ENCODE measurements at regions not wholly inside any gene's neighbourhood (a gene's known extent, or its start where the extent isn't known, plus 50 kb on each side); places are given as distances from the start of the nearest gene placed in this dataset.
"Not testable (repeated sequence)": the region's sequence is repeated elsewhere in the genome, so short reads cannot be mapped to it uniquely, and the experiment has no call there.

- no peaks in the 10 kb centered on the region for H3K27me3 ChIP-seq (ENCODE audit: control insufficient read depth, insufficient read depth, low read length)
- no peak overlapping the region for H3K4me3 ChIP-seq (ENCODE audit: low read length)
- no peaks in the 10 kb centered on the region for H3K9me3 ChIP-seq (ENCODE audit: control insufficient read depth, low read depth, low read length)
- peaks cover 4% of the 10 kb centered on the region for H3K4me1 ChIP-seq (ENCODE audit: control insufficient read depth, low read depth, low read length)
- H3K36me3 ChIP-seq (ENCODE audit: control insufficient read depth, low read depth, low read length): no peaks in the 10 kb centered on the region
- no peak overlapping the region for H3K9ac ChIP-seq (ENCODE audit: low read length)
- H3K27ac ChIP-seq (ENCODE audit: low read length): no peak overlapping the region
Observed at GRCh38 chr2:142794850-142795249, 82.6 kb upstream of the KYNU start.

DNA sequence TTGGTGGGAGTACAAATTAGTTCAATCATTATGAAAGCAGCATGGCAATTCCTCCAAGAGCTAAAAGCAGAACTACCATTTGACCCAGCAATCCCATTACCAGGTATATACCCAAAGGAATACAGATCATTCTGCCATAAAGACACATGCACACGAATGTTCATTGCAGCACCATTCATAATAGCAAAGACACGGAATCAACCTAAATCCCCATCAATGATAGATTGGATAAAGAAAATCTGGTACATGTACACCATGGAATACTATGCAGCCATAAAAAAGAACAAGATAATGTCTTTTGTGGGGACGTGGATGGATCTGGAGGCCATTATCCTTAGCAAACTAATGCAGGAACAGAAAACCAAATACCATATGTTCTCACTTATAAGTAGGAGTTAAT lies 85.1 kb upstream of the KYNU start:
- not testable (repeated sequence) for H3K36me3 ChIP-seq (ENCODE audit: control insufficient read depth, low read depth, low read length); H3K9ac ChIP-seq (ENCODE audit: low read length); H3K9me3 ChIP-seq (ENCODE audit: control insufficient read depth, low read depth, low read length); H3K27me3 ChIP-seq (ENCODE audit: control insufficient read depth, insufficient read depth, low read length); H3K4me1 ChIP-seq (ENCODE audit: control insufficient read depth, low read depth, low read length); H3K4me3 ChIP-seq (ENCODE audit: low read length); H3K27ac ChIP-seq (ENCODE audit: low read length)

GRCh38 chr2:142791335-142791734 lies 86.1 kb upstream of the KYNU start:
- Histone ChIP-seq H3K27me3 (ENCODE audit: control insufficient read depth, insufficient read depth, low read length) (no peaks in the 10 kb centered on the region), H3K4me1 (ENCODE audit: control insufficient read depth, low read depth, low read length) (peaks cover 4% of the 10 kb centered on the region), H3K27ac (ENCODE audit: low read length) (no peak overlapping the region), H3K4me3 (ENCODE audit: low read length) (no peak overlapping the region), H3K9me3 (ENCODE audit: control insufficient read depth, low read depth, low read length) (no peaks in the 10 kb centered on the region), H3K9ac (ENCODE audit: low read length) (no peak overlapping the region), H3K36me3 (ENCODE audit: control insufficient read depth, low read depth, low read length) (no peaks in the 10 kb centered on the region)

- Histone ChIP-seq H3K9ac (ENCODE audit: low read length) (no peak overlapping the region), H3K36me3 (ENCODE audit: control insufficient read depth, low read depth, low read length) (no peaks in the 10 kb centered on the region), H3K4me3 (ENCODE audit: low read length) (no peak overlapping the region), H3K27me3 (ENCODE audit: control insufficient read depth, insufficient read depth, low read length) (no peaks in the 10 kb centered on the region), H3K27ac (ENCODE audit: low read length) (no peak overlapping the region), H3K9me3 (ENCODE audit: control insufficient read depth, low read depth, low read length) (no peaks in the 10 kb centered on the region), H3K4me1 (ENCODE audit: control insufficient read depth, low read depth, low read length) (no peaks in the 10 kb centered on the region)
Observed at GRCh38 chr2:142786918-142787702, 90.4 kb upstream of the KYNU start.

DNA sequence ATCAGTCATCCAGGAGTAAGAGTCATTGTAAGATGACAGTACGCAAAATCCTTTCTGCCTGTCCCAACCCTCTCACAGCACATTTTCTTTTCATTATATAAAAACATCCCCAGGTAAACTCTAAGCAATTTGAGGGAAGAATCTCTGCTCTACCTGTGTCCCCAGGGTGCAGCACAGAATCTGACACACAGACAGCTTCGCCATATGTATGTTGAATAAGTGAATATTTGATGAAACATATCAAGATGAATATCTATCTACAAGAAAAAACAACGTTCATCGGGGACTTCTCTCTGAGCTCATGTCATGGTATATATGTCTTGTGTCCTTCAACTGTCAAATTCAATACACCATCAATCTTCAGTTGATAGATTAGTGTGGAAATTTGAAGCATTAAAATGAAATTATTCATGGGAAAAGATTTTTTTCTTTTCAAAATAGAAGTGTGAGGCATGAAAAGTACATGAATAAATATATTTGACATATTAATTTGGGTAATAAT lies 94.5 kb upstream of the KYNU start:
- no peaks in the 10 kb centered on the region for H3K36me3 ChIP-seq (ENCODE audit: control insufficient read depth, low read depth, low read length)
- H3K27me3 ChIP-seq (ENCODE audit: control insufficient read depth, insufficient read depth, low read length): no peaks in the 10 kb centered on the region
- H3K4me3 ChIP-seq (ENCODE audit: low read length): no peak overlapping the region
- H3K9me3 ChIP-seq (ENCODE audit: control insufficient read depth, low read depth, low read length): no peaks in the 10 kb centered on the region
- no peak overlapping the region for H3K27ac ChIP-seq (ENCODE audit: low read length)
- no peak overlapping the region for H3K9ac ChIP-seq (ENCODE audit: low read length)
- H3K4me1 ChIP-seq (ENCODE audit: control insufficient read depth, low read depth, low read length): no peaks in the 10 kb centered on the region

DNA sequence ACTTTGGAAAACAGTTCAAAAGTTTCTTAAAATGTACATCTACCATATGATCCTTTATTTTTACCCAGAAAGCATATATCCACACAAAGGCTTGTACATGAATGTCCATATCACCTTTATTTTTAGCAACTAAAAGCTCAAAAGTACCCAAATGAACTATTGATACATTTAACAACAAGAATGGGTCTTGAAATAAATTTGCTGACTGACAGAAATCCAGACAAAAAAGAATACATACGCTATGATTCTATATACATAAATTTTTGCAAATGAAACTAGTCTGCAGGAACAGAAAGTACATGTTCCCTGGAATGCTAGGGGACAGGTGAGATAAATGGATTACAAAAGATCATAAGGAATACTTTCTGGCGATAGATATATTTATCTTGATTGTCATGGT lies 96.3 kb upstream of the KYNU start:
- H3K27me3 ChIP-seq (ENCODE audit: control insufficient read depth, insufficient read depth, low read length): no peaks in the 10 kb centered on the region
- no peaks in the 10 kb centered on the region for H3K36me3 ChIP-seq (ENCODE audit: control insufficient read depth, low read depth, low read length)
- no peaks in the 10 kb centered on the region for H3K9me3 ChIP-seq (ENCODE audit: control insufficient read depth, low read depth, low read length)
- H3K4me1 ChIP-seq (ENCODE audit: control insufficient read depth, low read depth, low read length): no peaks in the 10 kb centered on the region
- no peak overlapping the region for H3K9ac ChIP-seq (ENCODE audit: low read length)
- no peak overlapping the region for H3K27ac ChIP-seq (ENCODE audit: low read length)
- no peak overlapping the region for H3K4me3 ChIP-seq (ENCODE audit: low read length)

DNA sequence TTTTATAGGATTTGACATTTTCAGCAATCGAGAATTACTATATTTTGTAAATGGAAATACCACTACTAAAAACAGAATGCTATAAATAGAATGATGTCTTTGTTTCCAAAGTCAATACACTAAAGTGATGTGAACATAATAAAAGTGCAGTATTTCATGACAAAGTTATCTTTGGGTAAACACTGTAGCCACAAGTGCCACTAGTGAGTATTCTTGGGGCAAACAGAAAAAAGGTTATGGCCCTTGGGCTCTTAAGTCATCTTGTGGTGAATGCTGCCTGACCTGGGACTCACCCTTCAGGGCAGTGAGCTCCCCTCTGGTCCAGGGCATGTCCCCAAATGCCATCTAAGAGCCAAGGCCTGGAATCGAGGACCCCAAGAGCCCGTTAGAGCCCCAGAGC lies 99.2 kb upstream of the KYNU start:
- H3K9ac ChIP-seq (ENCODE audit: low read length): no peak overlapping the region
- H3K27ac ChIP-seq (ENCODE audit: low read length): no peak overlapping the region
- no peaks in the 10 kb centered on the region for H3K27me3 ChIP-seq (ENCODE audit: control insufficient read depth, insufficient read depth, low read length)

GRCh38 chr2:142777742-142778141 lies 99.7 kb upstream of the KYNU start:
- H3K27me3 ChIP-seq (ENCODE audit: control insufficient read depth, insufficient read depth, low read length): no peaks in the 10 kb centered on the region
- H3K9me3 ChIP-seq (ENCODE audit: control insufficient read depth, low read depth, low read length): peaks cover 3% of the 10 kb centered on the region
- H3K36me3 ChIP-seq (ENCODE audit: control insufficient read depth, low read depth, low read length): no peaks in the 10 kb centered on the region
- no peak overlapping the region for H3K4me3 ChIP-seq (ENCODE audit: low read length)
- H3K9ac ChIP-seq (ENCODE audit: low read length): no peak overlapping the region
- H3K27ac ChIP-seq (ENCODE audit: low read length): no peak overlapping the region
- no peaks in the 10 kb centered on the region for H3K4me1 ChIP-seq (ENCODE audit: control insufficient read depth, low read depth, low read length)

More for the DNA sequence above, 99.2 kb upstream of the KYNU start:
- Histone ChIP-seq H3K4me3 (ENCODE audit: low read length) (no peak overlapping the region), H3K9me3 (ENCODE audit: control insufficient read depth, low read depth, low read length) (peaks cover 3% of the 10 kb centered on the region), H3K4me1 (ENCODE audit: control insufficient read depth, low read depth, low read length) (no peaks in the 10 kb centered on the region), H3K36me3 (ENCODE audit: control insufficient read depth, low read depth, low read length) (no peaks in the 10 kb centered on the region)

DNA sequence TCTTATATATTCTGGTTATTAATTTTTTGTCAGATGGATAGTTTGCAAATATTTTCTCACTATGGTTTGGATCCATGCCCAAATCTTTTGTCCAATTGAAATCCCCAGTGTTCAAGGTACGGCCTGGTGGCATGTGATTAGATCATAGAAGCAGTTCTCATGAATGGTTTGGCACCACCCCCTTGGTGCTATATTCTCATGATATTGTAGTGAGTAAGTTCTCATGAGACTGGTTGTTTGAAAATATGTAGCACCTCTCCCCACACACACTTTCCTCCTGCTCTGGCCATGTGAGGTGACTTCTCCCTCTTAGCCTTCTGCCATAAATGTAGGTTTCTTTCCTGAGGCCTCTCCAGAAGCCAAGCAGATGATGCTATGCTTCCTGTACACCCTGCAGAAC lies 107.7 kb upstream of the KYNU start:
- no peaks in the 10 kb centered on the region for H3K4me1 ChIP-seq (ENCODE audit: control insufficient read depth, low read depth, low read length)
- H3K36me3 ChIP-seq (ENCODE audit: control insufficient read depth, low read depth, low read length): no peaks in the 10 kb centered on the region
- H3K4me3 ChIP-seq (ENCODE audit: low read length): no peak overlapping the region
- no peak overlapping the region for H3K27ac ChIP-seq (ENCODE audit: low read length)
- no peak overlapping the region for H3K9ac ChIP-seq (ENCODE audit: low read length)
- H3K27me3 ChIP-seq (ENCODE audit: control insufficient read depth, insufficient read depth, low read length): no peaks in the 10 kb centered on the region
- H3K9me3 ChIP-seq (ENCODE audit: control insufficient read depth, low read depth, low read length): peaks cover 4% of the 10 kb centered on the region

DNA sequence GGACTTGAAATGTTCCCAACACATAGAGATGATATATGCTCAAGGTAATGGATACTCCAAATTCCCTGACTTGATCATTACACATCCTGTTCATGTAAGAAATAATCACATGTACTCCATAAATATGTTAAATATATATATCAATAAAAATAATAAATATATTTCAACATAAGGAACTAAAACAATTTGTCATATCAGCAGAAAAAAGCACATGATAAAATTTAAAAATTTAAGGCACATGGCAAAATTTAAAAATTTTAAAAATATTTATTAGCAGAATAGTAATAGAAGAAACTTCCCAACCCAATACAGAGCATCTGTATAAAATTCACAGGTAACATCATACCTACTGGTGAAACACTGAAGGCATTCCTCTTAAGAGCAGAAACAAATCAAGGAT lies 109.6 kb upstream of the KYNU start:
- H3K36me3 ChIP-seq (ENCODE audit: control insufficient read depth, low read depth, low read length): no peaks in the 10 kb centered on the region
- no peaks in the 10 kb centered on the region for H3K4me1 ChIP-seq (ENCODE audit: control insufficient read depth, low read depth, low read length)
- H3K9ac ChIP-seq (ENCODE audit: low read length): no peak overlapping the region
- H3K4me3 ChIP-seq (ENCODE audit: low read length): no peak overlapping the region
- H3K27me3 ChIP-seq (ENCODE audit: control insufficient read depth, insufficient read depth, low read length): no peaks in the 10 kb centered on the region
- H3K9me3 ChIP-seq (ENCODE audit: control insufficient read depth, low read depth, low read length): peaks cover 4% of the 10 kb centered on the region
- H3K27ac ChIP-seq (ENCODE audit: low read length): no peak overlapping the region

GRCh38 chr2:142758973-142759372 lies 118.5 kb upstream of the KYNU start:
- H3K4me1 ChIP-seq (ENCODE audit: control insufficient read depth, low read depth, low read length): no peaks in the 10 kb centered on the region
- no peaks in the 10 kb centered on the region for H3K9me3 ChIP-seq (ENCODE audit: control insufficient read depth, low read depth, low read length)
- no peak overlapping the region for H3K4me3 ChIP-seq (ENCODE audit: low read length)
- H3K27me3 ChIP-seq (ENCODE audit: control insufficient read depth, insufficient read depth, low read length): no peaks in the 10 kb centered on the region
- H3K36me3 ChIP-seq (ENCODE audit: control insufficient read depth, low read depth, low read length): no peaks in the 10 kb centered on the region
- H3K9ac ChIP-seq (ENCODE audit: low read length): no peak overlapping the region
- H3K27ac ChIP-seq (ENCODE audit: low read length): no peak overlapping the region

- Histone ChIP-seq H3K27ac (ENCODE audit: low read length) (no peak overlapping the region), H3K27me3 (ENCODE audit: control insufficient read depth, insufficient read depth, low read length) (no peaks in the 10 kb centered on the region), H3K4me1 (ENCODE audit: control insufficient read depth, low read depth, low read length) (no peaks in the 10 kb centered on the region), H3K9me3 (ENCODE audit: control insufficient read depth, low read depth, low read length) (no peaks in the 10 kb centered on the region), H3K36me3 (ENCODE audit: control insufficient read depth, low read depth, low read length) (no peaks in the 10 kb centered on the region), H3K9ac (ENCODE audit: low read length) (no peak overlapping the region), H3K4me3 (ENCODE audit: low read length) (no peak overlapping the region)
Observed at GRCh38 chr2:142757111-142757510, 120.4 kb upstream of the KYNU start.

All from iPS-18a (cell line).